ENCODE measurements at regions not wholly inside any gene's neighbourhood (a gene's known extent, or its start where the extent isn't known, plus 50 kb on each side); places are given as distances from the start of the nearest gene placed in this dataset.

GRCh38 chr9:16272776-16273175 is 597.7 kb downstream of the BNC2 start:
- no peak overlapping the region for H3K4me2 ChIP-seq (ENCODE audit: low read depth, low read length)
- H4K20me1 ChIP-seq (ENCODE audit: insufficient read depth, low read length) = no peaks in the 10 kb centered on the region
- H2AFZ ChIP-seq (ENCODE audit: low read length) = no peak overlapping the region
- H3K9me3 ChIP-seq (replicated peaks; ENCODE audit: insufficient read depth, low read length) = no peaks in the 10 kb centered on the region
- no peaks in the 10 kb centered on the region for H3K27me3 ChIP-seq (replicated peaks; ENCODE audit: insufficient read depth, low read length)
- H3K9ac ChIP-seq (ENCODE audit: low read length) = no peak overlapping the region
- TF ChIP-seq EZH2 (optimal IDR thresholded peaks at IDR 0.05; ENCODE audit: low read depth, low read length) (no peak), EZH2phosphoT487 (IDR thresholded peaks at IDR 0.05; ENCODE audit: low read length) (no peak), CTCF (IDR thresholded peaks at IDR 0.05; ENCODE audit: low read length) (no peak)
- no peak overlapping the region for H3K4me3 ChIP-seq (ENCODE audit: low read length)
- H3K79me2 ChIP-seq (ENCODE audit: low read length) = no peaks in the 10 kb centered on the region
- DNase-seq = no peak
- H3K9me2 ChIP-seq (replicated peaks; ENCODE audit: insufficient read depth, low read length) = no peaks in the 10 kb centered on the region
- no peak overlapping the region for H3K27ac ChIP-seq (ENCODE audit: low read length)
- H3K4me1 ChIP-seq (ENCODE audit: low read length) = no peaks in the 10 kb centered on the region
- H3F3A ChIP-seq (ENCODE audit: insufficient read depth, low read length) = no peaks in the 10 kb centered on the region
- no peaks in the 10 kb centered on the region for H3K36me3 ChIP-seq (replicated peaks; ENCODE audit: insufficient read depth, low read length)

- Histone ChIP-seq H3K4me3 (ENCODE audit: low read length) (no peak overlapping the region), H3K27me3 (replicated peaks; ENCODE audit: insufficient read depth, low read length) (no peaks in the 10 kb centered on the region), H3K27ac (ENCODE audit: low read length) (no peak overlapping the region), H4K20me1 (ENCODE audit: insufficient read depth, low read length) (no peaks in the 10 kb centered on the region), H3K4me1 (ENCODE audit: low read length) (no peaks in the 10 kb centered on the region), H3K36me3 (replicated peaks; ENCODE audit: insufficient read depth, low read length) (no peaks in the 10 kb centered on the region), H3F3A (ENCODE audit: insufficient read depth, low read length) (no peaks in the 10 kb centered on the region), H3K9ac (ENCODE audit: low read length) (no peak overlapping the region), H3K9me2 (replicated peaks; ENCODE audit: insufficient read depth, low read length) (no peaks in the 10 kb centered on the region), H3K4me2 (ENCODE audit: low read depth, low read length) (no peak overlapping the region), H2AFZ (ENCODE audit: low read length) (no peak overlapping the region), H3K79me2 (ENCODE audit: low read length) (no peaks in the 10 kb centered on the region), H3K9me3 (replicated peaks; ENCODE audit: insufficient read depth, low read length) (no peaks in the 10 kb centered on the region)
- TF ChIP-seq EZH2phosphoT487 (IDR thresholded peaks at IDR 0.05; ENCODE audit: low read length) = no peak
- TF ChIP-seq EZH2 (optimal IDR thresholded peaks at IDR 0.05; ENCODE audit: low read depth, low read length) = no peak
- TF ChIP-seq CTCF (IDR thresholded peaks at IDR 0.05; ENCODE audit: low read length) = no peak
- DNase-seq = no peak
Observed at GRCh38 chr9:16275795-16276624, 594.5 kb downstream of the BNC2 start.

- Histone ChIP-seq H3K27me3 (replicated peaks; ENCODE audit: insufficient read depth, low read length) (no peaks in the 10 kb centered on the region), H3K4me3 (ENCODE audit: low read length) (no peak overlapping the region), H3K27ac (ENCODE audit: low read length) (no peak overlapping the region), H3K4me1 (ENCODE audit: low read length) (no peaks in the 10 kb centered on the region), H3K79me2 (ENCODE audit: low read length) (no peaks in the 10 kb centered on the region), H2AFZ (ENCODE audit: low read length) (no peak overlapping the region), H3K9me2 (replicated peaks; ENCODE audit: insufficient read depth, low read length) (no peaks in the 10 kb centered on the region), H3K36me3 (replicated peaks; ENCODE audit: insufficient read depth, low read length) (no peaks in the 10 kb centered on the region), H3K4me2 (ENCODE audit: low read depth, low read length) (no peak overlapping the region), H3K9me3 (replicated peaks; ENCODE audit: insufficient read depth, low read length) (no peaks in the 10 kb centered on the region), H3F3A (ENCODE audit: insufficient read depth, low read length) (no peaks in the 10 kb centered on the region), H3K9ac (ENCODE audit: low read length) (no peak overlapping the region), H4K20me1 (ENCODE audit: insufficient read depth, low read length) (no peaks in the 10 kb centered on the region)
- TF ChIP-seq CTCF (IDR thresholded peaks at IDR 0.05; ENCODE audit: low read length) (no peak), EZH2 (optimal IDR thresholded peaks at IDR 0.05; ENCODE audit: low read depth, low read length) (no peak), EZH2phosphoT487 (IDR thresholded peaks at IDR 0.05; ENCODE audit: low read length) (no peak)
- DNase-seq = no peak
Observed at GRCh38 chr9:16276866-16277265, 593.6 kb downstream of the BNC2 start.

Data from MM.1S (cell line).